Activated T-helper 1 cell treated with anti-CD3 and anti-CD28 coated beads, Interleukin-12 subunit alpha, Interleukin-12 subunit beta, Interleukin-2, Interleukin-4 antibody, amounts not matched to agents 30 ng/mL and 10 ng/mL and 1 ng/mL, durations not matched to agents 14 hours and 24 hours and 36 hours (primary cell): ENCODE measurements at regions not wholly inside any gene's neighbourhood (a gene's known extent, or its start where the extent isn't known, plus 50 kb on each side); places are given as distances from the start of the nearest gene placed in this dataset.

ENCODE experiments used
- DNase-seq: peaks from one replicate; pipeline ENCODE4 v3.0.0; 2021; ENCODE audit warnings: low spot score
- H3K27ac Mint-ChIP-seq: one replicate; pipeline ENCODE4 v1.8.0; 2021; ENCODE audit warnings: mild to moderate bottlenecking, mixed read lengths
- H3K27me3 Mint-ChIP-seq: one replicate; pipeline ENCODE4 v1.8.0; 2022; ENCODE audit warnings: mild to moderate bottlenecking, moderate library complexity, mixed read lengths; ENCODE audit not compliant: insufficient read depth
- H3K36me3 Mint-ChIP-seq: one replicate; pipeline ENCODE4 v1.8.0; 2021; ENCODE audit warnings: low read depth, mixed read lengths
- H3K4me1 Mint-ChIP-seq: one replicate; pipeline ENCODE4 v1.8.0; 2021; ENCODE audit warnings: low read depth, mixed read lengths
- H3K4me3 Mint-ChIP-seq: one replicate; pipeline ENCODE4 v1.8.0; 2021; ENCODE audit warnings: mild to moderate bottlenecking, moderate library complexity, mixed read lengths
- H3K9me3 Mint-ChIP-seq: one replicate; pipeline ENCODE4 v1.8.0; 2021; ENCODE audit warnings: mixed read lengths
- intact Hi-C: fragments of 100-400 bp; cut with micrococcal nuclease; formaldehyde crosslinking; loops from one replicate; pipeline ENCODE4 v1.15.1; 2024

GRCh38 chr2:194128810-194129209 is 1528.2 kb upstream of the SLC39A10 start:
- Mint-ChIP-seq H3K27ac (no peak overlapping the region), H3K27me3 (no peaks in the 10 kb centered on the region), H3K4me1 (no peaks in the 10 kb centered on the region), H3K36me3 (no peaks in the 10 kb centered on the region), H3K9me3 (no peaks in the 10 kb centered on the region), H3K4me3 (no peak overlapping the region)
- no peak for DNase-seq
- intact Hi-C loops, result no loop called here

GRCh38 chr2:194126418-194126817 is 1530.6 kb upstream of the SLC39A10 start:
- intact Hi-C loops, result no loop called here
- H3K4me3 Mint-ChIP-seq, result no peak overlapping the region
- no peak overlapping the region for H3K27ac Mint-ChIP-seq
- DNase-seq, result no peak
- H3K27me3 Mint-ChIP-seq, result no peaks in the 10 kb centered on the region
- H3K9me3 Mint-ChIP-seq, result no peaks in the 10 kb centered on the region
- no peaks in the 10 kb centered on the region for H3K4me1 Mint-ChIP-seq
- H3K36me3 Mint-ChIP-seq, result no peaks in the 10 kb centered on the region

- intact Hi-C loops, result no loop called here
- DNase-seq, result no peak
These were observed 1540.2 kb upstream of the SLC39A10 start for GRCh38 chr2:194116861-194117260.

GRCh38 chr2:194105358-194105757 is 1551.7 kb upstream of the SLC39A10 start:
- no peak for DNase-seq
- Mint-ChIP-seq H3K27ac (no peak overlapping the region), H3K27me3 (no peaks in the 10 kb centered on the region), H3K9me3 (no peaks in the 10 kb centered on the region), H3K36me3 (no peaks in the 10 kb centered on the region), H3K4me3 (no peak overlapping the region), H3K4me1 (no peaks in the 10 kb centered on the region)
- intact Hi-C loops, result no loop called here

More at GRCh38 chr2:194116861-194117260, 1540.2 kb upstream of the SLC39A10 start:
- no peaks in the 10 kb centered on the region for H3K36me3 Mint-ChIP-seq
- no peaks in the 10 kb centered on the region for H3K9me3 Mint-ChIP-seq
- no peaks in the 10 kb centered on the region for H3K27me3 Mint-ChIP-seq
- no peak overlapping the region for H3K4me3 Mint-ChIP-seq
- H3K4me1 Mint-ChIP-seq, result no peaks in the 10 kb centered on the region
- no peak overlapping the region for H3K27ac Mint-ChIP-seq

- Mint-ChIP-seq H3K4me3 (no peak overlapping the region), H3K4me1 (no peaks in the 10 kb centered on the region), H3K36me3 (no peaks in the 10 kb centered on the region), H3K27ac (no peak overlapping the region), H3K9me3 (no peaks in the 10 kb centered on the region), H3K27me3 (no peaks in the 10 kb centered on the region)
- intact Hi-C loops, result no loop called here
- no peak for DNase-seq
These were observed 1552.3 kb upstream of the SLC39A10 start for GRCh38 chr2:194104687-194105086.

- H3K36me3 Mint-ChIP-seq, result no peaks in the 10 kb centered on the region
- DNase-seq, result no peak
- no peaks in the 10 kb centered on the region for H3K4me1 Mint-ChIP-seq
- no peak overlapping the region for H3K27ac Mint-ChIP-seq
- intact Hi-C loops, result no loop called here
- no peak overlapping the region for H3K4me3 Mint-ChIP-seq
- no peaks in the 10 kb centered on the region for H3K9me3 Mint-ChIP-seq
- no peaks in the 10 kb centered on the region for H3K27me3 Mint-ChIP-seq
These were observed 1552.9 kb upstream of the SLC39A10 start for GRCh38 chr2:194103941-194104659.

GRCh38 chr2:194102546-194102945 is 1554.5 kb upstream of the SLC39A10 start:
- DNase-seq, result no peak

GRCh38 chr2:194100201-194100600 is 1556.8 kb upstream of the SLC39A10 start:
- Mint-ChIP-seq H3K36me3 (no peaks in the 10 kb centered on the region), H3K9me3 (no peaks in the 10 kb centered on the region), H3K4me3 (no peak overlapping the region), H3K4me1 (no peaks in the 10 kb centered on the region), H3K27ac (no peak overlapping the region), H3K27me3 (no peaks in the 10 kb centered on the region)
- DNase-seq, result no peak
- intact Hi-C loops, result no loop called here

More at GRCh38 chr2:194102546-194102945, 1554.5 kb upstream of the SLC39A10 start:
- intact Hi-C loops, result no loop called here
- Mint-ChIP-seq H3K4me1 (no peaks in the 10 kb centered on the region), H3K36me3 (no peaks in the 10 kb centered on the region), H3K27ac (no peak overlapping the region), H3K4me3 (no peak overlapping the region), H3K9me3 (no peaks in the 10 kb centered on the region), H3K27me3 (no peaks in the 10 kb centered on the region)

- Mint-ChIP-seq H3K9me3 (no peaks in the 10 kb centered on the region), H3K4me1 (no peaks in the 10 kb centered on the region), H3K27ac (no peak overlapping the region), H3K36me3 (no peaks in the 10 kb centered on the region), H3K4me3 (no peak overlapping the region), H3K27me3 (no peaks in the 10 kb centered on the region)
- no peak for DNase-seq
- intact Hi-C loops, result no loop called here
These were observed 1560.6 kb upstream of the SLC39A10 start for GRCh38 chr2:194096402-194096801.

- Mint-ChIP-seq H3K36me3 (no peaks in the 10 kb centered on the region), H3K4me3 (no peak overlapping the region), H3K27ac (no peak overlapping the region), H3K27me3 (no peaks in the 10 kb centered on the region), H3K4me1 (no peaks in the 10 kb centered on the region), H3K9me3 (no peaks in the 10 kb centered on the region)
- intact Hi-C loops, result no loop called here
- no peak for DNase-seq
These were observed 1561.7 kb upstream of the SLC39A10 start for GRCh38 chr2:194095359-194095758.

GRCh38 chr2:194090251-194090905 is 1566.6 kb upstream of the SLC39A10 start:
- H3K36me3 Mint-ChIP-seq, result no peaks in the 10 kb centered on the region
- no peak for DNase-seq
- H3K27me3 Mint-ChIP-seq, result no peaks in the 10 kb centered on the region
- no peak overlapping the region for H3K4me3 Mint-ChIP-seq
- no peaks in the 10 kb centered on the region for H3K9me3 Mint-ChIP-seq
- no peak overlapping the region for H3K27ac Mint-ChIP-seq
- no peaks in the 10 kb centered on the region for H3K4me1 Mint-ChIP-seq
- intact Hi-C loops, result no loop called here

GRCh38 chr2:194087089-194087958 is 1569.7 kb upstream of the SLC39A10 start:
- no peak overlapping the region for H3K4me3 Mint-ChIP-seq
- no peak for DNase-seq
- no peaks in the 10 kb centered on the region for H3K27me3 Mint-ChIP-seq
- no peaks in the 10 kb centered on the region for H3K9me3 Mint-ChIP-seq
- no peaks in the 10 kb centered on the region for H3K4me1 Mint-ChIP-seq
- H3K27ac Mint-ChIP-seq, result no peak overlapping the region
- H3K36me3 Mint-ChIP-seq, result no peaks in the 10 kb centered on the region
- intact Hi-C loops, result no loop called here

- Mint-ChIP-seq H3K27ac (no peak overlapping the region), H3K4me3 (no peak overlapping the region), H3K9me3 (no peaks in the 10 kb centered on the region), H3K27me3 (no peaks in the 10 kb centered on the region), H3K4me1 (no peaks in the 10 kb centered on the region), H3K36me3 (no peaks in the 10 kb centered on the region)
- no peak for DNase-seq
- intact Hi-C loops, result no loop called here
These were observed 1570.9 kb upstream of the SLC39A10 start for GRCh38 chr2:194086129-194086528.
